NB4 (cell line): ENCODE measurements at regions not wholly inside any gene's neighbourhood (a gene's known extent, or its start where the extent isn't known, plus 50 kb on each side); places are given as distances from the start of the nearest gene placed in this dataset.

Experiments used
- DNase-seq: peaks from one replicate; pipeline ENCODE4 v3.0.0; 2010; ENCODE audit warnings: low read depth
- H3K4me3 ChIP-seq: one replicate; pipeline ENCODE4 v1.5.1; 2011; ENCODE audit warnings: mild to moderate bottlenecking, low read depth, low read length, moderate library complexity
- MYC ChIP-seq: IDR thresholded peaks from 2 replicates; pipeline ENCODE4 v1.6.1; 2011; ENCODE audit warnings: low read depth, low read length
- POLR2A ChIP-seq: IDR thresholded peaks from 2 replicates; pipeline ENCODE4 v1.6.1; 2011; ENCODE audit warnings: mild to moderate bottlenecking; ENCODE audit not compliant: insufficient read length; ENCODE audit errors: extremely low read depth
- TF ChIP-seq, protein P1 (sequence below): IDR thresholded peaks from one replicate; pipeline ENCODE4 v1.5.1; 2012; ENCODE audit warnings: low read depth, low read length
- TF ChIP-seq, protein P2 (sequence below): IDR thresholded peaks from 2 replicates; pipeline ENCODE4 v1.6.1; 2011; ENCODE audit warnings: low read depth, low read length

DNA sequence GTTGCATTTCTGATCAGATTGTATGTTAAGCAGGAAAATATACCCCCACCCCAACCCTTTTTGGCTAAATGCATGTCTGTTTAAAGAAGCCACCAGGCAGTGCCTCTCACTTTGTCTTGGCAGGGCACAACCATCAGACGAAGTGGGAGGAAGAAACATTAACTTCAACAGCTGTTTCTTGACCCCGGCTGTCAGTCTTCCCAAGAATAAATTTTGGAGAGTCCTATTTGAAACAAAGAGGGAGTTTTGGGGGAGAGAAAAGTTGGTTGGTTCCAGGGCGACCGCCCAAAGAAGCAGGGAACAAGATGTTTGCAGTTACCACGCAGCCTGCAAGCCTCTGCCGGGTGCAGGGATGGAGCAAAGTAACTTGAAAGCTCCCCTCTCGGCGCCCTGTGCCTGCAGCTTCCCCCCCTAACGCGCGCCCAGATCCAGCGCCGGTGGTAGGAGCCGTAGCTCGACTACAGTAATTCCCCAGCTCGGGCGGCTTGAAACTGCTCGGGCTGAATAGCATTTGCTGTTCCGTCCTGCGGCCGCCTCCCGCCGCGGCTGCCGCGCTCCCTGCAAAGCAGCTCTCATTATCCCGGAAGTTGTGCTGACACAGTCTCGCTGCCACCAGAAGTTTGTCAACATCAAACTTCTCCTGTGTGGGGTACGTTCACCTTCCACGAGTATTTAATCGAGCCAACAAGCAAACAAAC is 100.7 kb upstream of the SSBP2 start:
- peak overlapping the region; percentile 70 for H3K4me3 ChIP-seq
- DNase-seq, result peak; percentile 97
- peak; percentile 70 for TF ChIP-seq POLR2A
- peak; percentile 81 for TF ChIP-seq MYC
- TF ChIP-seq, protein P1, sequence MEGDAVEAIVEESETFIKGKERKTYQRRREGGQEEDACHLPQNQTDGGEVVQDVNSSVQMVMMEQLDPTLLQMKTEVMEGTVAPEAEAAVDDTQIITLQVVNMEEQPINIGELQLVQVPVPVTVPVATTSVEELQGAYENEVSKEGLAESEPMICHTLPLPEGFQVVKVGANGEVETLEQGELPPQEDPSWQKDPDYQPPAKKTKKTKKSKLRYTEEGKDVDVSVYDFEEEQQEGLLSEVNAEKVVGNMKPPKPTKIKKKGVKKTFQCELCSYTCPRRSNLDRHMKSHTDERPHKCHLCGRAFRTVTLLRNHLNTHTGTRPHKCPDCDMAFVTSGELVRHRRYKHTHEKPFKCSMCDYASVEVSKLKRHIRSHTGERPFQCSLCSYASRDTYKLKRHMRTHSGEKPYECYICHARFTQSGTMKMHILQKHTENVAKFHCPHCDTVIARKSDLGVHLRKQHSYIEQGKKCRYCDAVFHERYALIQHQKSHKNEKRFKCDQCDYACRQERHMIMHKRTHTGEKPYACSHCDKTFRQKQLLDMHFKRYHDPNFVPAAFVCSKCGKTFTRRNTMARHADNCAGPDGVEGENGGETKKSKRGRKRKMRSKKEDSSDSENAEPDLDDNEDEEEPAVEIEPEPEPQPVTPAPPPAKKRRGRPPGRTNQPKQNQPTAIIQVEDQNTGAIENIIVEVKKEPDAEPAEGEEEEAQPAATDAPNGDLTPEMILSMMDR, result no peak
- TF ChIP-seq, protein P2, sequence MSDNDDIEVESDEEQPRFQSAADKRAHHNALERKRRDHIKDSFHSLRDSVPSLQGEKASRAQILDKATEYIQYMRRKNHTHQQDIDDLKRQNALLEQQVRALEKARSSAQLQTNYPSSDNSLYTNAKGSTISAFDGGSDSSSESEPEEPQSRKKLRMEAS, result peak; percentile 69

DNA sequence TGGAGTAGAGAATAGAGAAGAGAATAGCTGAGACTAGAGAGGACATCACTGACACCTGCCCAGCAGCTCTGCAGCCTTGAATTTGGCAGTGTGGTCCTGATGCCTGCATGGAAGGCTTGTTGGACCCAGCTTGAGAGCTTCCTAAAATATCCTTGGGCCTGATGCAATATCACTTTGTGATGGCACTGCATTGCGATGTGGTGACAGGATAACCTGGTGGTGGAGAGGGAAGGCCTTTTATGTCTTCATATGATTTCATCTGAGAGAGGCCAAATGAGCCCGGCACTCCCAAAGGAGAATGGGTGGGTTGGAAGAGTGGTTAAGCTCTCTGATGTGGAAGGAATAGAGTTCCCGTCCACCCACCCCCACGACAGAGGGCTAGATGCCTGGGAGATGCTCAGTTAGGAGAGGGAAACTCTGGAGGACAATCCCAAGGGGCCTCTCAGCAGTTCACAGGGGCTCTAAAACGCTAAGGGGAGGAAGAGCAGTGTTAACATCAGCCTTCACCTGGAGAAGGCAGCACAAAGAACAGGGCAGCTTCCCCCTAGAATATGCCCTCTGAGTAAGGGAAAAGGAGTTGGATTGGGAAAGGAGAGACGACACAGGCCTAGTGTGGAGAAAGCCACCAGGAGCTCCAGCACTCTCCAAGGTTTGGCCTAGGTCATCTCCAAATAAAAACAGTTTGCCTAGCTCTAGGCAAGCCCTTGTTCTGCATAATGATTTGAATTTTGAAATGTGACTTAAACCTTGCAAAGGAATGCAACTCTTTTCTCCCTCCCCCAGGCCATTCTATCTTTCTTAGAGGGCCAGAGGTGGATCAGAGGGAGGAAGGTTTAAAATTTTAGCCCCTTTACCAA is 99.8 kb upstream of the SSBP2 start:
- H3K4me3 ChIP-seq, result peak overlapping the region; percentile 57
- peak; percentile 29 for DNase-seq
- TF ChIP-seq POLR2A (no peak), MYC (no peak)
- TF ChIP-seq, protein P2, result no peak

DNA sequence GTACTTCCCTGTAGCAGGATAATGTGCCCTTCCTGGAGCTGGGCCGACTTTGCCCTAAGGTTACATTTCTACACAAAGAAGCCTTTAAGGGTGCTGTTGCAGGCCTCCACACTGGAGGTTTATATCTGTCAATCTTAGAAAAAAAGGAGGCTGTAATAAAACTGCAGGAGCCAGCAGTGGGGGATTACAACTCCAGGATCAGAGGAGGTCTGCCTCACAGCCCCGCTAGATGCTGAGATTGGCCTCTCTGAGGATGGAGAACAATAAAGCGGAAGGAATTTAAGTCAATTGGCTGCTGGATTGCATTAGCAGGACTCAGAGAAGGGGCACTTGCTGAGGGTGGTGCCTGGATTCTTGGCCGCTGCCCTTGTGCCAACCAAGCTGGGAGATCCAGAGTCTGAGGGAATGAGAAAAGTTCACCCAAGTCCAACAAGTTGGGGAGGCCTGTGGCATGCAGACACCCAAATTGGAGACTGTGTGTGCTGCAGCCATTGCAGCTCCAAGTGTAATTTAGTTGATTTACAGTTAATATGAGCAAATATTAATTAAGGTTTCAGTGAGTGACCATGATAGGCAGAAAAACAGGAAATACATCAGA is 99.0 kb upstream of the SSBP2 start:
- TF ChIP-seq, protein P2, result no peak
- TF ChIP-seq, protein P1, result no peak
- no peak for TF ChIP-seq POLR2A
- H3K4me3 ChIP-seq, result no peak overlapping the region
- DNase-seq, result no peak

DNA sequence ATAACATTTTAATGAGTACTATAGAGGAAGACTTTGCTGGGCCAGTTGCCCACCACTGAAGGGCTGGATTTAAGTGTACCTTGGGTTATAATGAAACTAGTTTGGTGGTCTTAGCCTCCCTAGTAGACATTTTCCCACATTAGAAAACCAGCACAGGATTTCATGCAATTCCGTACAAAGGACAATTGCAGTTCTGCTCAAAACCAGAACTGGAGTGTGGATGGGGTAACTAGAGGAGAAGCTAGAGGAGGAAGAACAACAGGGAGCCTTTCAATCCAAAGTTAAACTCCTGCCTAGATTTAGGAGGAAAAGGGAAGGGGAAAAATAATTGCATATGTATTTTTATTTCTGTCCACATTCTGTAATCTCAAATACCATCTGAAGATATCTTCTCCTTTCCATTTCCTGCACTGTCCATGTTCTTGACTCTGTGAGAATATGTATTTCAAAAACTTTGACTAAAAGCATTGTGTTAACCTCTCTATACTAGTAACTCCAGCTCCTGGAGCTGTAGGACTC is 97.5 kb upstream of the SSBP2 start:
- DNase-seq, result no peak
- TF ChIP-seq, protein P1, result no peak
- TF ChIP-seq MYC, result no peak
- TF ChIP-seq POLR2A, result no peak
- TF ChIP-seq, protein P2, result no peak
- H3K4me3 ChIP-seq, result no peak overlapping the region

DNA sequence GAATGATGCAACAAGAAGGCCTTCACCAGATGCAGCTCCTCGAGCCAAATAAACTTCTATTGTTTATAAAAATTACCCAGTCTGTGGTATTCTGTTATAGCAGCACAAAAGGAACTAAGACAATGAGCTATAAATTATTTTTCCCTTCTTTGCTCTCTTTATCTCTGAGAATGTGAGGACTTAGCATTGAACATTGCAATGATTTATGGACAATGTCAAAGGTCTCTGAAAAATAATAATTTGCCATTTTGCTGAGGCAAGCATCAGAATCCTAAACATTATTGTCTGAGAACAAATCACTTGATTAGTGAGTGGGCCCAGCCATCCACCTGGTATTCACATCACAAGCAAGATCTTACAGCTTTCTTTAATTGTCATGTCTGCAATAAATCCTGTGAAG is 95.4 kb upstream of the SSBP2 start:
- no peak for DNase-seq
- TF ChIP-seq POLR2A (no peak), MYC (no peak)
- TF ChIP-seq, protein P2, result no peak
- TF ChIP-seq, protein P1, result no peak

More for the DNA sequence above, 95.4 kb upstream of the SSBP2 start:
- H3K4me3 ChIP-seq, result no peak overlapping the region
